IMR-90 (cell line): ENCODE measurements at regions not wholly inside any gene's neighbourhood (a gene's known extent, or its start where the extent isn't known, plus 50 kb on each side); places are given as distances from the start of the nearest gene placed in this dataset.

Experiments used
- ATAC-seq: fragments of 200-7000 bp; cut with Tn5 transposase; 2 replicates; pipeline ENCODE4 v1.9.1; 2020; ENCODE audit warnings: low read depth, mild to moderate bottlenecking, moderate library complexity
- BruUV-seq: library from RNA; stranded (reverse); fragments of 400-500 nt; replicated peaks from 2 replicates; lab custom pipeline; 2021; lab: Mats Ljungman, UMichigan
- CTCF ChIA-PET: fragments of 300-600 bp; formaldehyde crosslinking; extraction: SDS; loops from one replicate; lab custom pipeline; 2021; ENCODE audit warnings: antibody characterized with exemption; lab: Yijun Ruan, JAX
- POLR2A ChIA-PET: fragments of 300-600 bp; sonication (Branson Sonifier 250); formaldehyde crosslinking; loops from one replicate; lab custom pipeline; 2022; ENCODE audit warnings: antibody characterized with exemption; ENCODE audit not compliant: unreplicated experiment; lab: Charles Lee
- DNase-seq: peaks from one replicate; pipeline ENCODE4 v3.0.0; 2013
- H2AFZ ChIP-seq: replicated peaks from 2 replicates; pipeline ENCODE3; 2013; ENCODE audit warnings: low read length, mild to moderate bottlenecking; ENCODE audit not compliant: poor library complexity
- H2AK5ac ChIP-seq: 2 replicates; pipeline ENCODE4 v1.6.1; 2013; ENCODE audit warnings: low read depth, low read length, inconsistent platforms
- H2AK9ac ChIP-seq: replicated peaks from 2 replicates; pipeline ENCODE3; 2013; ENCODE audit warnings: mild to moderate bottlenecking, low read depth, low read length, moderate library complexity; ENCODE audit not compliant: poor library complexity
- H2BK120ac ChIP-seq: 2 replicates; pipeline ENCODE4 v1.6.1; 2013; ENCODE audit warnings: low read depth, low read length, inconsistent platforms
- H2BK15ac ChIP-seq: 3 replicates; pipeline ENCODE4 v1.6.1; 2013; ENCODE audit warnings: low read depth, low read length, inconsistent platforms
- H2BK20ac ChIP-seq: 2 replicates; pipeline ENCODE4 v1.6.1; 2013; ENCODE audit warnings: low read depth, mild to moderate bottlenecking, inconsistent platforms, low read length, moderate library complexity
- H2BK5ac ChIP-seq: 2 replicates; pipeline ENCODE4 v1.6.1; 2013; ENCODE audit warnings: mild to moderate bottlenecking, low read depth, low read length, inconsistent platforms; ENCODE audit not compliant: poor library complexity, severe bottlenecking
- H3K14ac ChIP-seq: replicated peaks from 2 replicates; pipeline ENCODE4 v1.6.1; 2013; ENCODE audit warnings: low read depth, low read length, inconsistent platforms
- H3K18ac ChIP-seq: 2 replicates; pipeline ENCODE4 v1.6.1; 2013; ENCODE audit warnings: low read depth, low read length, control low read depth
- H3K23ac ChIP-seq: 2 replicates; pipeline ENCODE4 v1.6.1; 2013; ENCODE audit warnings: low read depth, low read length, inconsistent platforms
- H3K27ac ChIP-seq: 2 replicates; pipeline ENCODE4 v1.5.1; 2013; ENCODE audit warnings: mild to moderate bottlenecking, control low read depth, low read length; ENCODE audit not compliant: insufficient read depth
- H3K27me3 ChIP-seq: 2 replicates; pipeline ENCODE4 v1.6.1; 2013; ENCODE audit warnings: low read length; ENCODE audit not compliant: control insufficient read depth, insufficient read depth
- H3K36me3 ChIP-seq: 2 replicates; pipeline ENCODE4 v1.6.1; 2013; ENCODE audit warnings: low read length, mixed read lengths; ENCODE audit not compliant: control insufficient read depth, insufficient read depth
- H3K4ac ChIP-seq: 2 replicates; pipeline ENCODE4 v1.6.1; 2013; ENCODE audit warnings: low read depth, low read length, inconsistent platforms
- H3K4me1 ChIP-seq: 2 replicates; pipeline ENCODE4 v1.6.1; 2013; ENCODE audit warnings: low read length, mixed read lengths; ENCODE audit not compliant: control insufficient read depth, insufficient read depth
- H3K4me2 ChIP-seq: 2 replicates; pipeline ENCODE4 v1.6.1; 2013; ENCODE audit warnings: low read depth, mild to moderate bottlenecking, control low read depth, low read length, moderate library complexity
- H3K4me3 ChIP-seq: 2 replicates; pipeline ENCODE4 v1.5.1; 2013; ENCODE audit warnings: low read depth, mild to moderate bottlenecking, control low read depth, low read length, moderate library complexity; ENCODE audit not compliant: insufficient read depth
- H3K56ac ChIP-seq: 2 replicates; pipeline ENCODE4 v1.6.1; 2013; ENCODE audit warnings: low read length, inconsistent platforms; ENCODE audit not compliant: insufficient read depth; ENCODE audit errors: extremely low read depth
- H3K79me1 ChIP-seq, 2 experiments: 2 replicates each; pipeline ENCODE4 v1.6.1; 2013; ENCODE audit warnings: low read length in 2 of 2, inconsistent platforms in 1 of 2, low read depth in 1 of 2
- H3K9ac ChIP-seq: 2 replicates; pipeline ENCODE4 v1.6.1; 2013; ENCODE audit warnings: low read depth, low read length, control low read depth
- H3K9me1 ChIP-seq: 2 replicates; pipeline ENCODE4 v1.6.1; 2013; ENCODE audit warnings: low read length, inconsistent platforms; ENCODE audit not compliant: insufficient read depth
- H3K9me3 ChIP-seq: 2 replicates; pipeline ENCODE4 v1.6.1; 2013; ENCODE audit warnings: low read length; ENCODE audit not compliant: control insufficient read depth, insufficient read depth
- H4K20me1 ChIP-seq: 2 replicates; pipeline ENCODE4 v1.6.1; 2013; ENCODE audit warnings: low read length, inconsistent platforms; ENCODE audit not compliant: insufficient read depth
- H4K5ac ChIP-seq: 2 replicates; pipeline ENCODE4 v1.6.1; 2013; ENCODE audit warnings: mild to moderate bottlenecking, low read depth, low read length, control low read depth
- H4K8ac ChIP-seq, 2 experiments: 2 replicates each; pipeline ENCODE4 v1.6.1; 2013; ENCODE audit warnings: low read depth in 2 of 2, low read length in 2 of 2, control low read depth in 1 of 2, inconsistent platforms in 1 of 2
- H4K91ac ChIP-seq: 2 replicates; pipeline ENCODE4 v1.6.1; 2013; ENCODE audit warnings: low read depth, low read length, inconsistent platforms; ENCODE audit not compliant: insufficient read depth
- FOS ChIP-seq: fragments of 150-350 bp; IDR thresholded peaks from 2 replicates; pipeline ENCODE4 v1.6.1; 2016; ENCODE audit warnings: low read depth, low read length
- MXI1 ChIP-seq: IDR thresholded peaks from 2 replicates; pipeline ENCODE4 v1.6.1; 2012; ENCODE audit warnings: low read depth, mild to moderate bottlenecking, low read length, moderate library complexity, borderline replicate concordance
- NFE2L2 ChIP-seq: fragments of 150-350 bp; IDR thresholded peaks from 2 replicates; pipeline ENCODE4 v1.6.1; 2016; ENCODE audit warnings: low read depth, mild to moderate bottlenecking, low read length
- RAD21 ChIP-seq: IDR thresholded peaks from 2 replicates; pipeline ENCODE4 v1.6.1; 2012; ENCODE audit warnings: low read length, improper control_type of control experiment
- RCOR1 ChIP-seq: IDR thresholded peaks from 2 replicates; pipeline ENCODE4 v1.6.1; 2012; ENCODE audit warnings: mild to moderate bottlenecking, low read length, improper control_type of control experiment; ENCODE audit not compliant: insufficient replicate concordance
- RFX5 ChIP-seq: IDR thresholded peaks from 2 replicates; pipeline ENCODE4 v1.8.0; 2012; ENCODE audit warnings: low read depth, mild to moderate bottlenecking, low read length, moderate library complexity
- SMC3 ChIP-seq: fragments of 150-350 bp; IDR thresholded peaks from 2 replicates; pipeline ENCODE4 v1.6.1; 2016; ENCODE audit warnings: low read depth, mild to moderate bottlenecking, antibody characterized with exemption, low read length, moderate library complexity
- WGBS, 2 experiments: methylation state at CpG; one replicate each; pipeline versions ENCODE4 v1.1.5 to v1.1.7; 2013; ENCODE audit warnings: missing lambda C conversion rate in 2 of 2; ENCODE audit not compliant: insufficient read length in 1 of 2; ENCODE audit errors: extremely low coverage in 2 of 2; 5-methylcytosine and 5-hydroxymethylcytosine counted together
- dilution Hi-C: fragments of 300-500 bp; cut with HindIII; formaldehyde crosslinking; loops from one replicate; pipeline ENCODE4 v1.14.3; 2018; ENCODE audit warnings: low sequenced_read_pairs; ENCODE audit not compliant: unreplicated experiment
- in situ Hi-C: fragments of 300-500 bp; cut with MboI; formaldehyde crosslinking; loops from 3 replicates; pipeline ENCODE4 v1.14.3; 2019; ENCODE audit warnings: low sequenced_read_pairs, inconsistent platforms, mixed read lengths
- intact Hi-C: fragments of 100-400 bp; cut with micrococcal nuclease; formaldehyde crosslinking; loops from 2 replicates; pipeline ENCODE4 v1.10.0; 2022
- TF ChIP-seq, protein P1 (sequence below): conservative IDR thresholded peaks from 2 replicates; pipeline ENCODE4 v1.5.1; 2012; ENCODE audit warnings: mild to moderate bottlenecking, low read depth, low read length, improper control_type of control experiment
- TF ChIP-seq, protein P2 (sequence below): fragments of 150-350 bp; IDR thresholded peaks from 2 replicates; pipeline ENCODE4 v1.6.1; 2017; ENCODE audit warnings: mild to moderate bottlenecking, antibody characterized with exemption, low read length, low read depth
- TF ChIP-seq, protein P3 (sequence below): fragments of 150-350 bp; IDR thresholded peaks from 2 replicates; pipeline ENCODE4 v1.6.1; 2016; ENCODE audit warnings: low read depth, mild to moderate bottlenecking, low read length, moderate library complexity, borderline replicate concordance

DNA sequence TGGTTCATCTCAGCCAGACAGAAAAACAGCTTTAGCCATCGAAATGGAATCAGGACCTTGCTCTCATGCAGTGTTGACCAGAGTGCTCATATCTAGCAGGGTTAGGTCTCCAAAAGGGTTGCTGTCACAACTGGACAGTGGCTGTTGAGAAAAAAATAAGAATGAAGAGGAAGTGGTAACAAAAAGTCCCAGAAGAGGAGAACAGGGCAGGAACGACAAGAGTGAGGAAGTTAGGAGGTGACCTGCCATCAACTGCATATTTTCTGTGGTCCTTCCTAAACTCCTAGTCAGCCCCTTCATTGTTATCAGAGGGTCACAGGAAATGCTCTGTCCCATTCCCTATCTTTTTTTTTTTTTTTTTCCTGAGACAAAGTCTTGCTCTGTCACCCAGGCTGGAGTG lies 188.1 kb upstream of the LINC00305 start:
- Histone ChIP-seq H3K27me3 (no peaks in the 10 kb centered on the region), H2AFZ (no peak overlapping the region), H3K27ac (no peak overlapping the region), H3K9me1 (no peaks in the 10 kb centered on the region), H3K23ac (no peak overlapping the region), H2AK9ac (no peak overlapping the region), H3K9ac (no peak overlapping the region), H2BK15ac (no peak overlapping the region), H3K4ac (no peak overlapping the region), H2BK20ac (no peak overlapping the region), H4K5ac (no peak overlapping the region), H3K14ac (no peak overlapping the region), H4K91ac (no peak overlapping the region), H3K4me1 (no peaks in the 10 kb centered on the region), H3K18ac (no peak overlapping the region), H3K36me3 (no peaks in the 10 kb centered on the region), H3K56ac (no peak overlapping the region), H2BK5ac (no peak overlapping the region), H3K79me1 (no peaks in the 10 kb centered on the region), H3K4me3 (no peak overlapping the region), H3K4me2 (no peak overlapping the region), H2AK5ac (no peak overlapping the region), H4K8ac (no peak overlapping the region), H4K20me1 (no peaks in the 10 kb centered on the region), H3K9me3 (peaks cover 19% of the 10 kb centered on the region), H2BK120ac (no peak overlapping the region)
- TF ChIP-seq SMC3 (no peak), RAD21 (no peak), FOS (no peak), MXI1 (no peak), NFE2L2 (no peak), RCOR1 (no peak), RFX5 (no peak)
- TF ChIP-seq, protein P1, sequence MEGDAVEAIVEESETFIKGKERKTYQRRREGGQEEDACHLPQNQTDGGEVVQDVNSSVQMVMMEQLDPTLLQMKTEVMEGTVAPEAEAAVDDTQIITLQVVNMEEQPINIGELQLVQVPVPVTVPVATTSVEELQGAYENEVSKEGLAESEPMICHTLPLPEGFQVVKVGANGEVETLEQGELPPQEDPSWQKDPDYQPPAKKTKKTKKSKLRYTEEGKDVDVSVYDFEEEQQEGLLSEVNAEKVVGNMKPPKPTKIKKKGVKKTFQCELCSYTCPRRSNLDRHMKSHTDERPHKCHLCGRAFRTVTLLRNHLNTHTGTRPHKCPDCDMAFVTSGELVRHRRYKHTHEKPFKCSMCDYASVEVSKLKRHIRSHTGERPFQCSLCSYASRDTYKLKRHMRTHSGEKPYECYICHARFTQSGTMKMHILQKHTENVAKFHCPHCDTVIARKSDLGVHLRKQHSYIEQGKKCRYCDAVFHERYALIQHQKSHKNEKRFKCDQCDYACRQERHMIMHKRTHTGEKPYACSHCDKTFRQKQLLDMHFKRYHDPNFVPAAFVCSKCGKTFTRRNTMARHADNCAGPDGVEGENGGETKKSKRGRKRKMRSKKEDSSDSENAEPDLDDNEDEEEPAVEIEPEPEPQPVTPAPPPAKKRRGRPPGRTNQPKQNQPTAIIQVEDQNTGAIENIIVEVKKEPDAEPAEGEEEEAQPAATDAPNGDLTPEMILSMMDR, result no peak
- TF ChIP-seq, protein P2, sequence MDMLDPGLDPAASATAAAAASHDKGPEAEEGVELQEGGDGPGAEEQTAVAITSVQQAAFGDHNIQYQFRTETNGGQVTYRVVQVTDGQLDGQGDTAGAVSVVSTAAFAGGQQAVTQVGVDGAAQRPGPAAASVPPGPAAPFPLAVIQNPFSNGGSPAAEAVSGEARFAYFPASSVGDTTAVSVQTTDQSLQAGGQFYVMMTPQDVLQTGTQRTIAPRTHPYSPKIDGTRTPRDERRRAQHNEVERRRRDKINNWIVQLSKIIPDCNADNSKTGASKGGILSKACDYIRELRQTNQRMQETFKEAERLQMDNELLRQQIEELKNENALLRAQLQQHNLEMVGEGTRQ, result no peak
- TF ChIP-seq, protein P3, sequence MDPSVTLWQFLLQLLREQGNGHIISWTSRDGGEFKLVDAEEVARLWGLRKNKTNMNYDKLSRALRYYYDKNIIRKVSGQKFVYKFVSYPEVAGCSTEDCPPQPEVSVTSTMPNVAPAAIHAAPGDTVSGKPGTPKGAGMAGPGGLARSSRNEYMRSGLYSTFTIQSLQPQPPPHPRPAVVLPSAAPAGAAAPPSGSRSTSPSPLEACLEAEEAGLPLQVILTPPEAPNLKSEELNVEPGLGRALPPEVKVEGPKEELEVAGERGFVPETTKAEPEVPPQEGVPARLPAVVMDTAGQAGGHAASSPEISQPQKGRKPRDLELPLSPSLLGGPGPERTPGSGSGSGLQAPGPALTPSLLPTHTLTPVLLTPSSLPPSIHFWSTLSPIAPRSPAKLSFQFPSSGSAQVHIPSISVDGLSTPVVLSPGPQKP, result no peak
- ChIA-PET CTCF (no interaction called here), POLR2A (no interaction called here)
- dilution Hi-C loops, result no loop called here
- intact Hi-C loops, result no loop called here
- BruUV-seq, result no TSS peak
- ATAC-seq, result no peak
- DNase-seq, result no peak
- in situ Hi-C loops, result no loop called here
- no CpG with 5 or more reads among the region's 2 CpGs for WGBS, 2 experiments
